NT2/D1 (cell line): ENCODE measurements at regions not wholly inside any gene's neighbourhood (a gene's known extent, or its start where the extent isn't known, plus 50 kb on each side); places are given as distances from the start of the nearest gene placed in this dataset.

Source experiments
- YY1 ChIP-seq: IDR thresholded peaks from 2 replicates; pipeline ENCODE4 v1.6.1; 2011; ENCODE audit not compliant: insufficient read length, insufficient read depth
- ZNF274 ChIP-seq: IDR thresholded peaks from 2 replicates; pipeline ENCODE4 v1.6.1; 2011; ENCODE audit warnings: mild to moderate bottlenecking, low read depth, low read length

DNA sequence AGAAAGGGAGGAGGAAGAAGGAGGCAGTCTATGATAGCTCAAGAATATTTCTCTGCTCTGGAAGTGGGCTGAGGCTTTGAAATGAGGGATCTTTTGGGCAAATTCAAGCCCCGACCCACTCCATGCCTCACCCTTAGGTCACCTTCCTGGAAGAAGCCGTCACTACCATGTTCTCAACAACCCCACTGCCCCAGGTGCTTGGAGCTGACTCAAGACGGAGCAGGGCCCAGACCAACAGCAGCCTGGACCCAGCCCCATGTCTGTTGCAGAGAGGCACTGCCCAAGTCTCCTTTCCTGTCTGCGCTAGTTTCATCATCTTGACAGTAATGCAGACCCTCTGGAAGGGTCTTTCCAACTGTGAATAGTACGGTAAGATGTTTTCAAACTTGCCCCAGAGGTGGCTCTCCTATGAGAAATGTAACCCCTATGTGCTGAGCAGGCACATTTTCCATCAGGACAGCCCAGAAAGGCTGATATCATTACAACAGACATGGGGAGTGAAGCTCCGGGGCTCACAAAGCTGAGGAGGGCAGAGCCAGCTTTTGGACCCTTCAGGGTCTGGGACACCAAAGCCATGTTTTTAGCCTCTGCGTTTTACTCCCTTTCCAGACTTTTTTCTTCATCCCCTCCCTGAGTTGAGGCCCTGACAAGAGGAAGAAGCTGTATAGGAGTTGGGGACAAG is 128.2 kb upstream of the LARP1 start:
- TF ChIP-seq YY1, result no peak
- TF ChIP-seq ZNF274, result no peak
